BJ (cell line): ENCODE measurements at regions not wholly inside any gene's neighbourhood (a gene's known extent, or its start where the extent isn't known, plus 50 kb on each side); places are given as distances from the start of the nearest gene placed in this dataset.

ENCODE experiments used
- CTCF ChIA-PET: fragments of 350-600 bp; formaldehyde crosslinking; extraction: SDS; loops from one replicate; lab custom pipeline; 2021; ENCODE audit warnings: antibody characterized with exemption, inconsistent platforms; lab: Yijun Ruan, JAX
- POLR2A ChIA-PET: fragments of 300-600 bp; sonication (Branson Sonifier 250); formaldehyde crosslinking; extraction: SDS; loops from one replicate; lab custom pipeline; 2021; ENCODE audit warnings: antibody characterized with exemption; lab: Charles Lee
- DNase-seq: peaks from one replicate; pipeline ENCODE4 v3.0.0-alpha.2; 2011; ENCODE audit warnings: low read depth
- H3K27me3 ChIP-seq: 2 replicates; pipeline ENCODE4 v1.6.0; 2011; ENCODE audit warnings: low read length; ENCODE audit not compliant: control insufficient read depth, insufficient read depth
- H3K36me3 ChIP-seq: 2 replicates; pipeline ENCODE4 v1.5.1; 2011; ENCODE audit warnings: low read length; ENCODE audit not compliant: control insufficient read depth, insufficient read depth
- H3K4me3 ChIP-seq: 2 replicates; pipeline ENCODE4 v1.5.1; 2011; ENCODE audit warnings: low read depth, mild to moderate bottlenecking, control low read depth, low read length
- CTCF ChIP-seq: IDR thresholded peaks from 2 replicates; pipeline ENCODE4 v1.5.1; 2011; ENCODE audit warnings: low read depth, mild to moderate bottlenecking, control low read depth, inconsistent platforms, low read length, moderate library complexity; ENCODE audit not compliant: insufficient read depth

- CTCF ChIA-PET = no interaction called here
- Histone ChIP-seq H3K27me3 (no peaks in the 10 kb centered on the region), H3K36me3 (no peaks in the 10 kb centered on the region), H3K4me3 (no peak overlapping the region)
- DNase-seq = peak; percentile 24
- POLR2A ChIA-PET = no interaction called here
- TF ChIP-seq CTCF = no peak
Measured at GRCh38 chr2:164205347-164205746, 415.9 kb downstream of the GRB14 start.

DNA sequence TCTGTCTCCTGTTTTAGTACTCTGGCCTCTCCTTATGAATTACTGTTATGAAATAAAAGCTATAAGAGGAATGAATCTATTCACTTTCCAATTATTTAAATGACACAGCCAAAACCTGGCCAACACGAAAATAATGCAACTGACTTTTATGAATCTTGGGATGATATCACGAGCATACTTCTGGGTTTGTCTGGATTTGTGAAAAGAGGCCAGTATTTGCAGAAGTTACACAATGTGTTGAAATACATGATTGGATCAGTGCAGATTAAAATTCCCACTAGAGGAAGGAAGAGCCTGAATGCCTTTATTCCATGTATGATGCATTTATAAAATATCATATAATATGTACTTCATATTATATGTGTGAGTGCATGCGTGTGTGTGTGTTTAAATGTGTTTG is 418.2 kb downstream of the GRB14 start:
- CTCF ChIA-PET = no interaction called here
- no peaks in the 10 kb centered on the region for H3K36me3 ChIP-seq
- H3K27me3 ChIP-seq = no peaks in the 10 kb centered on the region
- H3K4me3 ChIP-seq = no peak overlapping the region
- DNase-seq = no peak
- POLR2A ChIA-PET = no interaction called here
- no peak for TF ChIP-seq CTCF

- Histone ChIP-seq H3K4me3 (no peak overlapping the region), H3K36me3 (no peaks in the 10 kb centered on the region), H3K27me3 (no peaks in the 10 kb centered on the region)
- no peak for TF ChIP-seq CTCF
- CTCF ChIA-PET = no interaction called here
- DNase-seq = no peak
- POLR2A ChIA-PET = no interaction called here
Measured at GRCh38 chr2:164198256-164198655, 423.0 kb downstream of the GRB14 start.

- H3K27me3 ChIP-seq = no peaks in the 10 kb centered on the region
- CTCF ChIA-PET = no interaction called here
- POLR2A ChIA-PET = no interaction called here
- TF ChIP-seq CTCF = no peak
- no peaks in the 10 kb centered on the region for H3K36me3 ChIP-seq
- no peak for DNase-seq
- H3K4me3 ChIP-seq = no peak overlapping the region
Measured at GRCh38 chr2:164190700-164191099, 430.6 kb downstream of the GRB14 start.

GRCh38 chr2:164189851-164190250 is 431.4 kb downstream of the GRB14 start:
- no peaks in the 10 kb centered on the region for H3K27me3 ChIP-seq
- H3K36me3 ChIP-seq = no peaks in the 10 kb centered on the region
- no peak for TF ChIP-seq CTCF
- POLR2A ChIA-PET = no interaction called here
- no peak for DNase-seq
- CTCF ChIA-PET = no interaction called here
- H3K4me3 ChIP-seq = no peak overlapping the region
